GM23248 (cell line): ENCODE measurements at regions not wholly inside any gene's neighbourhood (a gene's known extent, or its start where the extent isn't known, plus 50 kb on each side); places are given as distances from the start of the nearest gene placed in this dataset.

ENCODE experiments used
- EZH2 ChIP-seq: fragments of 200-600 bp; sonication (generic); IDR thresholded peaks from 2 replicates; pipeline ENCODE4 v1.6.1; 2018; ENCODE audit warnings: antibody characterized with exemption, mild to moderate bottlenecking; ENCODE audit not compliant: insufficient read depth, poor library complexity, severe bottlenecking
- EZH2phosphoT487 ChIP-seq: fragments of 200-600 bp; sonication (generic); IDR thresholded peaks from 2 replicates; pipeline ENCODE4 v1.6.1; 2018; ENCODE audit warnings: antibody characterized with exemption, moderate library complexity, mild to moderate bottlenecking, low read depth; ENCODE audit not compliant: insufficient read depth

DNA sequence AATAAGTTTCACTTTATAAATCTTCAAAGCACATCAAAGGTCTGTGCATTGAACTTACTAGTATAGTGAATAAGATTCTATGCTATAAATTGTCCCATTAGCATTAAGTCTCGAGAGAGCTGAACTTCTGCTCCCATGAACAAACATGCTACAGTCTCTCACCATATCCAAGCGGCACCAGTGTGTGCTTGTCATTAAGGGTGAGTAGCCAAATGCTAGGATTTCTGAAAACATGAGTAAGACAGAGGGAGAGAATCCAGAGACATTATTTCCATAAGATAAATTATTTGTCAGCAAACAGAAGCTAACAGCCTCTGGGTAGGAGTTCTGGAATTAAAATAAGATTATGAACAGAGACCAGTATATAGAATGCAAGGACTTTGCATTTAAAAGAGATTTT, 2882.5 kb downstream of the PCDH9 start:
- no peak for TF ChIP-seq EZH2
- no peak for TF ChIP-seq EZH2phosphoT487
